ENCODE measurements at regions not wholly inside any gene's neighbourhood (a gene's known extent, or its start where the extent isn't known, plus 50 kb on each side); places are given as distances from the start of the nearest gene placed in this dataset.

DNA sequence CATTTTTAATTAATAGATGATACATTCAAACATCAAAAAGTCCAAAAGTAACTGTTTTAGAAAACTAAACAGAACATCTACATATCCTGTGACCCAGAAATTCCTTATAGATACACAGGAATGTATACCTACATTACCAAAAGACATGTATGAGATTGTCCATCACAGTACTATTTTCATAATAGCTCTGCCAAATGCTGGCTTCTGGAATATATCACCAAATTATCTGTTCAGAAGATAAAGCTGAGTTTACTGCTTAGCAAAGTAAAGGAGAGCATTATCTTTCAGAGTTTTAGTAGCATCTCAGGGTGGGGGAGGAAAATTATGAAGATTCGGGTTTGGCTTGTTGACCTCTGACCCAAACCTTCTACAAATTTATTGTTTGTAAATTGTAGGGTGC lies 368.9 kb upstream of the SLC7A11 start:
- no peak overlapping the region for H3K27ac ChIP-seq (ENCODE audit: low read depth, low read length)
- H3K4me1 ChIP-seq (ENCODE audit: control insufficient read depth, insufficient read depth, low read length, unreplicated experiment): peaks cover 6% of the 10 kb centered on the region
- H3K79me2 ChIP-seq (ENCODE audit: control insufficient read depth, insufficient read depth, low read length, unreplicated experiment): no peaks in the 10 kb centered on the region
- H3K36me3 ChIP-seq (ENCODE audit: insufficient read depth, low read length): no peaks in the 10 kb centered on the region
- no peak overlapping the region for H3K4me3 ChIP-seq (ENCODE audit: low read depth, low read length)
- H2AFZ ChIP-seq (ENCODE audit: low read length, unreplicated experiment): no peak overlapping the region
- 0 out of 2 replicates have a peak, but pooled peaks cover 6% of the 10 kb centered on the region for H3K27me3 ChIP-seq (ENCODE audit: insufficient read depth, low read length)

DNA sequence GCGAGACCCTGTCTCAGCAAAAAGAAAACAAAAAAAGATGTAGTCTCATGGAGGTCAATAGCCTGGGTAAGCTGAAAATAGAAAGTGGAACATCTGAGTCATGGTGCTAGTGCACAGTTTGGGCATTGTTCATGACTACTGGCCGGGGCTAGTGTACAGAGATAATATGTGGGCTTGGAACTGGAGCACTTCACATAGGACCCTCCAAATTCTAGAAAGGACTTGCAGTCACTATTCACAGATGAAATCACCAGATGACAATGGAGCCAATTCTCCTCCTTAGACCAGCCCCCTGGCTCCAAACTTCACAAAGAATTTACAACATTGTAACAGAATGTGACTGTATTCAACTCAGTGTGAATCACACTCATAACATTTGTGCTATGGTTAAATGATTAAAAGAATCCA lies 367.8 kb upstream of the SLC7A11 start:
- Histone ChIP-seq H3K27me3 (ENCODE audit: insufficient read depth, low read length) (0 out of 2 replicates have a peak, but pooled peaks cover 6% of the 10 kb centered on the region), H3K36me3 (ENCODE audit: insufficient read depth, low read length) (no peaks in the 10 kb centered on the region), H3K4me1 (ENCODE audit: control insufficient read depth, insufficient read depth, low read length, unreplicated experiment) (peaks cover 6% of the 10 kb centered on the region), H3K4me3 (ENCODE audit: low read depth, low read length) (0 out of 2 replicates have a peak overlapping the region, but pooled peaks have one; percentile 19), H3K27ac (ENCODE audit: low read depth, low read length) (peak overlapping the region; percentile 49), H3K79me2 (ENCODE audit: control insufficient read depth, insufficient read depth, low read length, unreplicated experiment) (no peaks in the 10 kb centered on the region), H2AFZ (ENCODE audit: low read length, unreplicated experiment) (no peak overlapping the region)

DNA sequence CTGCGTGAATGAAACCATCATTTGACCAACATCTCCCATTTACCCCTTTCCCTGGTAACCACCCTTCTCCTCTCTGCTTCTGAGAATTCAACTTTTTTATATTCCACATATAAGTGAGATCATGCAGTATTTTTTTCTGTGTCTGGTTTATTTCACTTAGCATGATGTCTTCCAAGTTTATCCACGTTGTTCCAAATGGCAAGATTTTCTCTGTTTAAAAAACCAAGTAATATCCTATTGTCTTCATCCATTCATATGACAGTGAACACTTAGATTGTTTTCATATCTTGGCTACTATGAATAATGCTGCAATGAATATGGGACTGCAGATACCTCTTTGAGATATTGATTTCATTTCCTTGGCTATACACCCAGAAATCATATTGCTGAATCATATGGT lies 362.4 kb upstream of the SLC7A11 start:
- Histone ChIP-seq H3K4me3 (ENCODE audit: low read depth, low read length) (no peak overlapping the region), H3K79me2 (ENCODE audit: control insufficient read depth, insufficient read depth, low read length, unreplicated experiment) (no peaks in the 10 kb centered on the region), H3K36me3 (ENCODE audit: insufficient read depth, low read length) (no peaks in the 10 kb centered on the region)

DNA sequence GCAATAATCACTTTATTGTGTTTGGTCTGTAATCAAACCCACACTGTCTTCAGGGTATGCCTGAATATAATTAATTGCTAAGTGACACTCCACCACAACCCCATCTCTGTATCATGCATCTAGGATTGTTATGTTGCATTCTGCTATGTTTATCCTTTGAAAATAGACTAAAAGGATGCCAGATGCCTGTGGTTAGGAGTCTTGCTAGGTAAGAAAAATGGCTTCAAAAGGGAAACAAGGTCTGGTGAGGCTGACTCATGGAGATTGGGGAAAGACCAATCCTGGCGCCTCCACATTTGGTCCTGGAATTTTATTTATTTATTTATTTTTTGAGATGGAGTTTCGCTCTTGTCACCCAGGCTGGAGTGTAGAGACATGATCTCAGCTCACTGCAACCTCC lies 360.5 kb upstream of the SLC7A11 start:
- H3K79me2 ChIP-seq (ENCODE audit: control insufficient read depth, insufficient read depth, low read length, unreplicated experiment): no peaks in the 10 kb centered on the region
- no peak overlapping the region for H3K4me3 ChIP-seq (ENCODE audit: low read depth, low read length)
- no peak overlapping the region for H2AFZ ChIP-seq (ENCODE audit: low read length, unreplicated experiment)
- no peaks in the 10 kb centered on the region for H3K4me1 ChIP-seq (ENCODE audit: control insufficient read depth, insufficient read depth, low read length, unreplicated experiment)
- H3K27ac ChIP-seq (ENCODE audit: low read depth, low read length): no peak overlapping the region
- H3K27me3 ChIP-seq (ENCODE audit: insufficient read depth, low read length): 0 out of 2 replicates have a peak, but pooled peaks cover 4% of the 10 kb centered on the region
- H3K36me3 ChIP-seq (ENCODE audit: insufficient read depth, low read length): no peaks in the 10 kb centered on the region

More for the DNA sequence above, 362.4 kb upstream of the SLC7A11 start:
- H3K4me1 ChIP-seq (ENCODE audit: control insufficient read depth, insufficient read depth, low read length, unreplicated experiment): no peaks in the 10 kb centered on the region
- no peak overlapping the region for H2AFZ ChIP-seq (ENCODE audit: low read length, unreplicated experiment)
- 0 out of 2 replicates have a peak, but pooled peaks cover 6% of the 10 kb centered on the region for H3K27me3 ChIP-seq (ENCODE audit: insufficient read depth, low read length)
- H3K27ac ChIP-seq (ENCODE audit: low read depth, low read length): no peak overlapping the region

DNA sequence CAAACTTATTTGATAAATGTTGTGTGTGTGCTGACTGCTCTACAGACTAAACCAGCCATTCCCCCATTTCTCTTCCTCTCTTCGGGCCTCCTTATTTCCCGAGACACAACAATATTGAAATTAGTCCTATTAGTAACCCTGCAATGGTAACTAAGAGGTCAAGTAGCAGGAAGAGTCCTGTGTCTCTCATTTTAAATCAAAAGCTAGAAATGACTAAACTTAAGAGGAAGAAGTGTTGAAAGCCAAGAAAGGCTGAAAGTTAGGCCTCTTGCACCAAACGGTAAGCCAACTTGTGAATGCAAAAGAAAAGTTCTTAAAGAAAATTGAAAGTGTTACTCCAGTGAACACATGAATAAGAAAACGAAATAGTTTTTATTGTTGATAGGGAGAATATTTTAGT lies 357.8 kb upstream of the SLC7A11 start:
- H3K36me3 ChIP-seq (ENCODE audit: insufficient read depth, low read length): no peaks in the 10 kb centered on the region
- H2AFZ ChIP-seq (ENCODE audit: low read length, unreplicated experiment): no peak overlapping the region
- H3K79me2 ChIP-seq (ENCODE audit: control insufficient read depth, insufficient read depth, low read length, unreplicated experiment): no peaks in the 10 kb centered on the region
- H3K27me3 ChIP-seq (ENCODE audit: insufficient read depth, low read length): peaks cover 16% of the 10 kb centered on the region; the same call in 1 of the 2 replicates
- H3K4me3 ChIP-seq (ENCODE audit: low read depth, low read length): no peak overlapping the region
- no peak overlapping the region for H3K27ac ChIP-seq (ENCODE audit: low read depth, low read length)
- H3K4me1 ChIP-seq (ENCODE audit: control insufficient read depth, insufficient read depth, low read length, unreplicated experiment): no peaks in the 10 kb centered on the region

DNA sequence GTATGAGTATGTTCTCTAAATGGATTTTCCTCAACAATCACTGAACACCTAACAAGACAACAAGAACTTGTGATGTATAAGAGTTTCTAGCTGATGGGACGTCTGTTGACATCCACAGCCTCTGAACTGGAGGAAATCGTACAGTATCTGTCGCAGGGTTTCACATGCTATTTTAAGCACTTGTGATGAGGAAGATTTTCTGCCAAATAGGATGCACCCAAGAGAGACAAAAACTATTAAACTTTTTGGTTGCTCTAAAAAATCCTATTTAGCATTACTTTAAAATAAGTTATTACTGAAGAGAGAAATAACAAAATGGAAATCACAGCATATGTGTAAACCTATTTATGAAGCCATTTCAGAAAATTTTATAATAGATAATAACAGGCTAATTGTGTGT lies 356.1 kb upstream of the SLC7A11 start:
- H3K27ac ChIP-seq (ENCODE audit: low read depth, low read length): no peak overlapping the region
- H3K79me2 ChIP-seq (ENCODE audit: control insufficient read depth, insufficient read depth, low read length, unreplicated experiment): no peaks in the 10 kb centered on the region
- peaks cover 16% of the 10 kb centered on the region; the same call in 1 of the 2 replicates for H3K27me3 ChIP-seq (ENCODE audit: insufficient read depth, low read length)
- no peaks in the 10 kb centered on the region for H3K36me3 ChIP-seq (ENCODE audit: insufficient read depth, low read length)
- no peaks in the 10 kb centered on the region for H3K4me1 ChIP-seq (ENCODE audit: control insufficient read depth, insufficient read depth, low read length, unreplicated experiment)
- no peak overlapping the region for H3K4me3 ChIP-seq (ENCODE audit: low read depth, low read length)
- no peak overlapping the region for H2AFZ ChIP-seq (ENCODE audit: low read length, unreplicated experiment)

DNA sequence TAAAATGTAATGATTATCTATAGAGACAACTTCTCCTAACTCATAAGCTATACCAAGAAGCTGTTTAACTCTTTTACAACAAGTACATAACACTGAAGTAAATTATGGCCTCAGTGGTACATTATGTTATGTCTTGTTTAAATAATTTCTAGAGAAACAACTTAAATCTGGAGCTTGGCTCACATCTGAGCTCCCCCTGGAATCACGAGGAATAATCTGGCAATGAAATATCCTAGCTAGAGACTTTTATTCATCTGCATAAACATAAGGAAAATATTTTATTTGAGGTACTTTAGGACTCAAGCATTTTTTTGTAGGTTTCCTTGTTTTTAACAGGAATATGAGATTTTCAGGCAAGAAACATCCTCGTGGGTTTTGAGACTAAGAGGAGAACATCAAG lies 354.7 kb upstream of the SLC7A11 start:
- Histone ChIP-seq H3K4me3 (ENCODE audit: low read depth, low read length) (no peak overlapping the region), H3K79me2 (ENCODE audit: control insufficient read depth, insufficient read depth, low read length, unreplicated experiment) (no peaks in the 10 kb centered on the region), H2AFZ (ENCODE audit: low read length, unreplicated experiment) (no peak overlapping the region), H3K4me1 (ENCODE audit: control insufficient read depth, insufficient read depth, low read length, unreplicated experiment) (no peaks in the 10 kb centered on the region), H3K27me3 (ENCODE audit: insufficient read depth, low read length) (peaks cover 16% of the 10 kb centered on the region; the same call in 1 of the 2 replicates), H3K36me3 (ENCODE audit: insufficient read depth, low read length) (no peaks in the 10 kb centered on the region), H3K27ac (ENCODE audit: low read depth, low read length) (no peak overlapping the region)

DNA sequence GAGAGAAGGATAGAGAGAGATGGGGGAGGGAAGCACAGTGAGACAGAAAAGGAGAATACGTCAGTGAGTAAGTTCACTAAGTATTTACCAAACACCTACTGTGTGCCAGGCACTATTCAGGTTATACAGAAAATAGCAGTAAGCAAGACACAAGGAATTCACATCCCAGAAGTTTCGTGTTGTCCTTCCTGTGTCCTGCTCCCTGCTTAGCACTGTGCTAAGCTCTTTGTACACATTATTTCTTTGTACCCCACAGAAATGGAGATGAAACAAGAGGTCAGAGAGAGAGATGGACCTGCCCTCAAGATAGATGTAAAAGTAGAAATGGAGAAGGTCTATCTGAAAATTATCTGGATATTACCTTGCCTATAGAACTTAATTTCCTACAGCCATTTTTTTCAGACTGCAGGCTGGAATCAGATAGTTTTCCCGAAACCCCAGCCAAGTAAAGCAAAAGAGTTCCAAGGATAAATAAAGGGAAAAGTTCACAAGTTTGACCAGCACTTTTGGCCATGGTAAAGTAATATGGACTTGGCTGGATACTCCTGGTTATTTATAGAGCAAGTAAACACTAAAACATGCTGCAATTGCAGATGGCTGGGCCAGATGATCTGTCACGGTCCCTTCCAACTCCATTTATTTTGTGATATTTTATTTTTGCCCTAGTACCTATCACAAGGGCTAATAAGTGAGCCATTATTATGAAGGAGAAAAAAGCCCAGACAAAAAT lies 353.7 kb upstream of the SLC7A11 start:
- Histone ChIP-seq H3K36me3 (ENCODE audit: insufficient read depth, low read length) (no peaks in the 10 kb centered on the region), H3K4me3 (ENCODE audit: low read depth, low read length) (no peak overlapping the region), H2AFZ (ENCODE audit: low read length, unreplicated experiment) (no peak overlapping the region), H3K4me1 (ENCODE audit: control insufficient read depth, insufficient read depth, low read length, unreplicated experiment) (no peaks in the 10 kb centered on the region), H3K27ac (ENCODE audit: low read depth, low read length) (no peak overlapping the region), H3K27me3 (ENCODE audit: insufficient read depth, low read length) (peaks cover 16% of the 10 kb centered on the region; the same call in 1 of the 2 replicates), H3K79me2 (ENCODE audit: control insufficient read depth, insufficient read depth, low read length, unreplicated experiment) (no peaks in the 10 kb centered on the region)

DNA sequence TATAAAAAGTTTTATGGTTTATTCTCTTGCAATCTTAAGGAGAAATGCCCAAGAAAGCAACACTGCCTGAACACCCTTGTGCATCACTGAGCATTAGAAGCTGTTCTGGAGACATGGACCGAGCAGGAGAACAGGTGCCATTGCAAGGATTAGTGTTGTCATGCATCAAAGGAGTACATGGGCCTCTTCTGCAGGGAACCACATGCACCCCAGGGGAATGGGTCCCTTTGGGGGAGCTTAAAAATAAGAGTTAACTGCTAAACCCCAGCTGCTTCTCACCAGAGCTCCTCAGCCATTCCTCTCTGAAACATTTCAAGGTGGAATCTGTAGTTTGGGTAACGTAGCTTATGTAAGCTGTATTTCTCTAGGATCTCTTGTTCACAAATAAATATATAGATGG lies 353.0 kb upstream of the SLC7A11 start:
- no peak overlapping the region for H3K27ac ChIP-seq (ENCODE audit: low read depth, low read length)
- H3K36me3 ChIP-seq (ENCODE audit: insufficient read depth, low read length): no peaks in the 10 kb centered on the region
- peaks cover 16% of the 10 kb centered on the region; the same call in 1 of the 2 replicates for H3K27me3 ChIP-seq (ENCODE audit: insufficient read depth, low read length)
- no peak overlapping the region for H3K4me3 ChIP-seq (ENCODE audit: low read depth, low read length)
- H2AFZ ChIP-seq (ENCODE audit: low read length, unreplicated experiment): no peak overlapping the region
- no peaks in the 10 kb centered on the region for H3K4me1 ChIP-seq (ENCODE audit: control insufficient read depth, insufficient read depth, low read length, unreplicated experiment)
- H3K79me2 ChIP-seq (ENCODE audit: control insufficient read depth, insufficient read depth, low read length, unreplicated experiment): no peaks in the 10 kb centered on the region

DNA sequence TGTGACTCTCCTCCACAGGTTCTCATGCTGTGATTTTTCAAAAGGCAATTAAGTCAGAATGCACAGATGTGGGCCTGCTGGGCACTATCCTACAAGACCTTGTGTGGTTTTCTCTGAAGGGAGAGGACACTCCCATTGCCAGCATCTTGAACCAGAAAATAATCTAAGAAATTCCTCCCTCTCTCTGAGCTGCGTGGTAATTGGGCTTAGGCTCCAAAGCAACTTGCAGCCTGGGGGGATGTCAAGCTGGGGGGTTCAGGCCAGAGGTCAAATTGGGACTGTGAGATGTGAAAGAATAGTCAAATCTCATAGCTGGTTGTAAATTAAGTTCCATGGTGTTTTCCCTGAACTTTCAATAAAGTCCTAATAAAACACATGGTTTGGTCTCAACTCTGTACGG lies 350.6 kb upstream of the SLC7A11 start:
- Histone ChIP-seq H3K4me1 (ENCODE audit: control insufficient read depth, insufficient read depth, low read length, unreplicated experiment) (no peaks in the 10 kb centered on the region), H3K36me3 (ENCODE audit: insufficient read depth, low read length) (no peaks in the 10 kb centered on the region), H3K79me2 (ENCODE audit: control insufficient read depth, insufficient read depth, low read length, unreplicated experiment) (no peaks in the 10 kb centered on the region), H3K27me3 (ENCODE audit: insufficient read depth, low read length) (peaks cover 16% of the 10 kb centered on the region; the same call in 1 of the 2 replicates), H3K4me3 (ENCODE audit: low read depth, low read length) (no peak overlapping the region), H2AFZ (ENCODE audit: low read length, unreplicated experiment) (no peak overlapping the region), H3K27ac (ENCODE audit: low read depth, low read length) (no peak overlapping the region)

DNA sequence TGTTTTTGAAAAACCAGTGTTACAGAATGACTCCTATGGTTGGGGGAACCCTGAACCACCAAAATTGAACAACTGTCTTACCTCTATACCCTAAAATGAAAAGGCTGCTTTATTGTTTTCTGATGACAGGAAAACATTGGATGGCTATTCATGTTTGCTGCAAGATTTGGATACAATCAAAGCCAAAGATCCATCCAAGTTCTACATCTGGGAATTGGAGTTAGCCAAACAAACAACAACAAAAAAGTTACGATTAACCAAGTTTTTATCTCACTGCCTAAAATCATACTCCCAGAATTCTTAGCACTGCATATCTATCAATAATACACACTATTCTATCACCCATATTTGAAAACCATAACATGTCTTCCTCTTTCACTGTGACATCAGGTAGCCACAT lies 349.7 kb upstream of the SLC7A11 start:
- H3K4me3 ChIP-seq (ENCODE audit: low read depth, low read length): no peak overlapping the region
- H3K27ac ChIP-seq (ENCODE audit: low read depth, low read length): no peak overlapping the region
- no peaks in the 10 kb centered on the region for H3K79me2 ChIP-seq (ENCODE audit: control insufficient read depth, insufficient read depth, low read length, unreplicated experiment)
- H3K4me1 ChIP-seq (ENCODE audit: control insufficient read depth, insufficient read depth, low read length, unreplicated experiment): no peaks in the 10 kb centered on the region
- H3K27me3 ChIP-seq (ENCODE audit: insufficient read depth, low read length): peaks cover 10% of the 10 kb centered on the region; the same call in 1 of the 2 replicates
- no peak overlapping the region for H2AFZ ChIP-seq (ENCODE audit: low read length, unreplicated experiment)
- no peaks in the 10 kb centered on the region for H3K36me3 ChIP-seq (ENCODE audit: insufficient read depth, low read length)
